HFFc6 (cell line): ENCODE measurements at regions not wholly inside any gene's neighbourhood (a gene's known extent, or its start where the extent isn't known, plus 50 kb on each side); places are given as distances from the start of the nearest gene placed in this dataset.

Experiments
- DNase-seq: peaks from one replicate; pipeline ENCODE4 v3.0.0-alpha.2; 2018
- H3K27ac Mint-ChIP-seq: 2 replicates; pipeline ENCODE4 v1.8.0; 2020; ENCODE audit warnings: mild to moderate bottlenecking, mixed read lengths
- H3K27me3 Mint-ChIP-seq: 2 replicates; pipeline ENCODE4 v1.8.0; 2021; ENCODE audit warnings: mild to moderate bottlenecking, moderate library complexity, mixed read lengths; ENCODE audit not compliant: insufficient read depth
- H3K36me3 Mint-ChIP-seq: 2 replicates; pipeline ENCODE4 v1.8.0; 2021; ENCODE audit warnings: low read depth, mixed read lengths
- H3K4me1 Mint-ChIP-seq: 2 replicates; pipeline ENCODE4 v1.8.0; 2020; ENCODE audit warnings: low read depth, mixed read lengths
- H3K4me3 Mint-ChIP-seq: 2 replicates; pipeline ENCODE4 v1.8.0; 2020; ENCODE audit warnings: mild to moderate bottlenecking, moderate library complexity, mixed read lengths
- H3K9me3 Mint-ChIP-seq: 2 replicates; pipeline ENCODE4 v1.8.0; 2020; ENCODE audit warnings: mild to moderate bottlenecking, mixed read lengths
- TF ChIP-seq, protein P1 (sequence below): fragments of 200-600 bp; sonication (generic); IDR thresholded peaks from 2 replicates; pipeline ENCODE4 v1.5.0; 2021; ENCODE audit warnings: antibody characterized with exemption, mild to moderate bottlenecking

DNA sequence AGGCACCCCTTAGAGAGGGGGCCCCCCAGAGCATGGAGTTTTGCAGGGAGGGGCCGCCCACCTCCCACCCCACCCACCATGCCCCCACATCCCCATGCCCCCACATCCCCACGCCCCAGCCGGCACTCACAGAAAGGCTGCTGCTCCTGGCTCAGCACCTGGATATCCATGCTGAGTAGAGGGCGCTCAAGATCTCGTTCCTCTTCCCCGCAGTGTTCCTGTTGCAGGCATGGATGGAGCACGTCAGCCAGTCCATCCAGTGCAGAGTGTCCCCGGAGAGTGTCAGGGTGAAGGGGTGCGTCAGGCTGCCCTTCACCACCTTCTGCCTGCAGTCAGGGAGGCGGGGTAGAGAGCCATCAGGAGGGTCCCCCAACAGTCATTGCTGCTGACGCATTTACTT, 156.2 kb downstream of the CRYBB2 start:
- no peak for DNase-seq
- Mint-ChIP-seq H3K4me1 (no peaks in the 10 kb centered on the region), H3K9me3 (no peaks in the 10 kb centered on the region), H3K36me3 (no peaks in the 10 kb centered on the region), H3K27me3 (no peaks in the 10 kb centered on the region), H3K27ac (no peak overlapping the region), H3K4me3 (no peak overlapping the region)
- TF ChIP-seq, protein P1, sequence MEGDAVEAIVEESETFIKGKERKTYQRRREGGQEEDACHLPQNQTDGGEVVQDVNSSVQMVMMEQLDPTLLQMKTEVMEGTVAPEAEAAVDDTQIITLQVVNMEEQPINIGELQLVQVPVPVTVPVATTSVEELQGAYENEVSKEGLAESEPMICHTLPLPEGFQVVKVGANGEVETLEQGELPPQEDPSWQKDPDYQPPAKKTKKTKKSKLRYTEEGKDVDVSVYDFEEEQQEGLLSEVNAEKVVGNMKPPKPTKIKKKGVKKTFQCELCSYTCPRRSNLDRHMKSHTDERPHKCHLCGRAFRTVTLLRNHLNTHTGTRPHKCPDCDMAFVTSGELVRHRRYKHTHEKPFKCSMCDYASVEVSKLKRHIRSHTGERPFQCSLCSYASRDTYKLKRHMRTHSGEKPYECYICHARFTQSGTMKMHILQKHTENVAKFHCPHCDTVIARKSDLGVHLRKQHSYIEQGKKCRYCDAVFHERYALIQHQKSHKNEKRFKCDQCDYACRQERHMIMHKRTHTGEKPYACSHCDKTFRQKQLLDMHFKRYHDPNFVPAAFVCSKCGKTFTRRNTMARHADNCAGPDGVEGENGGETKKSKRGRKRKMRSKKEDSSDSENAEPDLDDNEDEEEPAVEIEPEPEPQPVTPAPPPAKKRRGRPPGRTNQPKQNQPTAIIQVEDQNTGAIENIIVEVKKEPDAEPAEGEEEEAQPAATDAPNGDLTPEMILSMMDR, result no peak

DNA sequence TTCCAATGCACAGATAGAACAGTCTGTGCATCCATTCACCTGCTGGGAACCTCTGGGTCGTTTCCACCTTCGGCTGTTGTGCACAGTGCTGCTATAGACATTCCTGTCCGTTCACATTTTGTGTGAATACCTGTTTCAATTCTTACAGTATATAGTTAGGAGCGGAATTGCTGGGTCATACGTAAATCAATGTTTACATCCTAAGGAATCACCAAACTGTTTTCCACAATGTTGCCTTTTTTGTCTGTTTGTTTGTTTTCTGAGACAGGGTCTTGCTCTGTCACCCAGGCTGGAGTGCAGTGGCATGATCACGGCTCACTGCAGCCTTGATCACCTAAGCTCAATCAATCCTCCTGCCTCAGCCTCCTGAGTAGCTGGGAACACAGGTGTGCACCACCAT, 158.3 kb downstream of the CRYBB2 start:
- H3K9me3 Mint-ChIP-seq, result no peaks in the 10 kb centered on the region
- H3K4me1 Mint-ChIP-seq, result no peaks in the 10 kb centered on the region
- no peaks in the 10 kb centered on the region for H3K27me3 Mint-ChIP-seq
- no peak overlapping the region for H3K27ac Mint-ChIP-seq
- no peak for DNase-seq
- TF ChIP-seq, protein P1, result no peak
- no peaks in the 10 kb centered on the region for H3K36me3 Mint-ChIP-seq
- no peak overlapping the region for H3K4me3 Mint-ChIP-seq

DNA sequence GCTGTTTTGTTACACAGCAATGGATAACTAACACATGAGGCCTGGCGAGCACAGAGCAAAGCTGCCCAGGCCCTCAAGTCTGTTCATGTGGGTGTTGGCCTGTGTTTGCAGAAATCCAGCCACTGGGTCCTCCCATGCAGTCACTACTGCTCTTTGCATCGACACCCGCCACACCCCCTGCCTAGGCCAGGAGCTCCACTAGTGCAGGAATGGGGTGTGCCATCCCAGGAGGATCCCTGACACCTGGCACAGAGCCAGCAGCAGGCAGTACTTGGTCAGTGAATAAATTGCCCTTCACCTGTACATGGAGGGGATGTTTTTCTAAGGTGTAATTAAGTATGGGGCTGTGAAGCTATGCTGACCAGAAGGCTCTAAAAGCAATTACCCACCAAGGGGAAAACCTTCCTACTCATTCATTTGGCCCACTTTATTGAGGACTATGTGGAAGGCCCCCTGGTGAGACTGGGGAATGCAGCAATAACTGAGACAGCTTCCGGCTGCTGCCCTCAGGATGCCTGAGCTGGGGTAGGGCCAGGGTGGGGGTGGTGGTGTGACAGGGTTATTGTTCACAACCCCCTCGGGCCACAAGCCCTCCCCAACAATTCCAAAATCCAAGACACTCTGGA, 160.8 kb downstream of the CRYBB2 start:
- H3K9me3 Mint-ChIP-seq, result no peaks in the 10 kb centered on the region
- H3K4me1 Mint-ChIP-seq, result no peaks in the 10 kb centered on the region
- DNase-seq, result no peak
- H3K4me3 Mint-ChIP-seq, result no peak overlapping the region
- H3K36me3 Mint-ChIP-seq, result no peaks in the 10 kb centered on the region
- H3K27me3 Mint-ChIP-seq, result no peaks in the 10 kb centered on the region
- TF ChIP-seq, protein P1, result no peak
- H3K27ac Mint-ChIP-seq, result no peak overlapping the region

DNA sequence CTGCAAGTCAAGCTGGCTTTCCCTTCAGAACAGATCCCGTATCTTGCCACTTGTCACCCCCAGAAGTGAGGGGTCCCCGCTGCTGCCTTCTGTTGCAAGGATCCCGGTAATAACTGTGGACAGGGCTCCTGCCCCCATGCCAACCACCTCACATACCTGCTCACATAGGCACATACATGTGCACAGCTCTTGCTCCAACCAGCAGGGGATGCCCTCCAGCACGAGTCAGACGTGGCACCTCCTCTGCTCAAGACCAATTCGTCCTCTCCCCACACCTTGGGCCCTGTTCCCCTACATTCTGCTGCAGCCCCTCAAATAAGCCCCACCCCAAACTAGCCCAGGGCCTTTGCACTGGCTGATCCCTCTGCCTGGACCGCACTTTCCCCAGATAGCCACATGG, 163.3 kb downstream of the CRYBB2 start:
- TF ChIP-seq, protein P1, result peak; percentile 35
- H3K4me1 Mint-ChIP-seq, result no peaks in the 10 kb centered on the region
- H3K36me3 Mint-ChIP-seq, result no peaks in the 10 kb centered on the region
- H3K9me3 Mint-ChIP-seq, result no peaks in the 10 kb centered on the region
- no peak overlapping the region for H3K4me3 Mint-ChIP-seq
- H3K27ac Mint-ChIP-seq, result no peak overlapping the region
- DNase-seq, result no peak
- no peaks in the 10 kb centered on the region for H3K27me3 Mint-ChIP-seq

DNA sequence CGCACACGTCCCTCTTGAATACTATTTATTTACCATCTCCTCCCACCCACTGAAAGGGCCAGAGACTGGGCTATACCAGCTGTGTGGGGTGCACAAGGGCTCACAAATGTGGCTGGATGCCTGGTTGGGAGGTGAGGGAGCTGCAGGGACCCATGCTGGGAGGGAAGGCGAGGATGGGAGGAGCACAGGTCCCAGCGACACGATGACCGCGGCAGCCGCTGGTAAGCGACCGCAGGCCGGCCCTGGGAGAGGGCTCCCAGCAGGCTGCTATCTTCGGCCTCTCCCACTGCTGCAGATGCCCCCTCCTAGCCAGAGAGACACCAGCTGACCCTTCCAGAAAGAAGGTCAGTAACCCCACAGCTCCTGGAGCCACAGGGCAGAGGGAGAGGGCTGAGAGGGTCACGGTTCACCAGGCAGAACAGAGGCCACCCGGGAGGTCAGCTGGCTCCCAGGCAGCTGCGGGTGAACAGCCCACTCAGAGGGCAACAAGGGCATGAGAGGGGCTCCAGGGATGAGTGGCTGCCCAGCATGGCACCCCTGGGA, 163.9 kb downstream of the CRYBB2 start:
- Mint-ChIP-seq H3K4me1 (no peaks in the 10 kb centered on the region), H3K4me3 (no peak overlapping the region), H3K9me3 (no peaks in the 10 kb centered on the region), H3K27ac (no peak overlapping the region), H3K36me3 (no peaks in the 10 kb centered on the region), H3K27me3 (no peaks in the 10 kb centered on the region)
- DNase-seq, result no peak
- TF ChIP-seq, protein P1, result no peak
